H1 (cell line): ENCODE measurements at regions not wholly inside any gene's neighbourhood (a gene's known extent, or its start where the extent isn't known, plus 50 kb on each side); places are given as distances from the start of the nearest gene placed in this dataset.

Experiments used
- CTCF ChIA-PET: fragments of 300-600 bp; sonication (Branson Sonifier 250); formaldehyde crosslinking; loops from one replicate; lab custom pipeline; 2021; ENCODE audit not compliant: partially characterized antibody; lab: Charles Lee
- POLR2A ChIA-PET: fragments of 300-600 bp; sonication (Branson Sonifier 250); formaldehyde crosslinking; loops from one replicate; lab custom pipeline; 2021; ENCODE audit warnings: inconsistent platforms; ENCODE audit not compliant: partially characterized antibody; lab: Charles Lee
- DNase-seq, 2 experiments: peaks; one replicate each; pipeline versions ENCODE4 v3.0.0 to v3.0.0-alpha.2; 2010 to 2022; ENCODE audit warnings: low spot score in 2 of 2, low read depth in 1 of 2, mixed read lengths in 1 of 2
- FAIRE-seq: peaks from 2 replicates; lab custom pipeline; 2011; peaks lifted over from hg19 to GRCh38; lab: Jason Lieb, UNC
- H2AFZ ChIP-seq: 2 replicates; pipeline ENCODE4 v1.8.1; 2012; ENCODE audit warnings: low read length, inconsistent platforms
- H2AK5ac ChIP-seq: 2 replicates; pipeline ENCODE4 v1.6.1; 2013; ENCODE audit warnings: low read depth, low read length
- H2BK120ac ChIP-seq: replicated peaks from 2 replicates; pipeline ENCODE3; 2013; ENCODE audit warnings: low read depth, low read length, inconsistent platforms
- H2BK12ac ChIP-seq: 2 replicates; pipeline ENCODE4 v1.6.1; 2013; ENCODE audit warnings: low read depth, low read length
- H2BK15ac ChIP-seq: 2 replicates; pipeline ENCODE4 v1.6.1; 2013; ENCODE audit warnings: low read length
- H2BK20ac ChIP-seq: 2 replicates; pipeline ENCODE4 v1.6.1; 2013; ENCODE audit warnings: low read length
- H2BK5ac ChIP-seq: 2 replicates; pipeline ENCODE4 v1.6.1; 2013; ENCODE audit warnings: low read depth, low read length
- H3K14ac ChIP-seq: 2 replicates; pipeline ENCODE4 v1.6.1; 2013; ENCODE audit warnings: inconsistent platforms; ENCODE audit not compliant: insufficient read length
- H3K18ac ChIP-seq: 2 replicates; pipeline ENCODE4 v1.6.1; 2013; ENCODE audit warnings: low read length; ENCODE audit errors: extremely low read depth
- H3K23ac ChIP-seq: 2 replicates; pipeline ENCODE4 v1.6.1; 2013; ENCODE audit warnings: inconsistent platforms; ENCODE audit not compliant: insufficient read length
- H3K23me2 ChIP-seq: 2 replicates; pipeline ENCODE4 v1.6.1; 2013; ENCODE audit warnings: low read depth, low read length
- H3K27ac ChIP-seq: 2 replicates; pipeline ENCODE4 v1.6.1; 2011; ENCODE audit warnings: low read depth, low read length, inconsistent platforms
- H3K27me3 ChIP-seq, 4 experiments: replicated peaks in 1 of 4; 1 replicate in 1 of 4; 2 replicates in 3 of 4; pipeline versions ENCODE4 v1.6.1 to v1.8.1; 2011 to 2013; ENCODE audit warnings: low read length in 3 of 4, mild to moderate bottlenecking in 3 of 4, inconsistent platforms in 2 of 4, mixed read lengths in 2 of 4, moderate library complexity in 1 of 4; ENCODE audit not compliant: control insufficient read depth in 3 of 4, insufficient read depth in 3 of 4; ENCODE audit errors: extremely low read depth in 1 of 4
- H3K36me3 ChIP-seq, 4 experiments: 2 replicates each; pipeline versions ENCODE4 v1.6.1 to v1.8.1; 2011 to 2013; ENCODE audit warnings: mild to moderate bottlenecking in 4 of 4, low read length in 3 of 4, moderate library complexity in 2 of 4, control low read depth in 1 of 4, inconsistent platforms in 1 of 4; ENCODE audit not compliant: insufficient read depth in 4 of 4, control insufficient read depth in 2 of 4
- H3K4ac ChIP-seq: replicated peaks from 2 replicates; pipeline ENCODE3; 2013; ENCODE audit warnings: low read length, low read depth, mixed read lengths, inconsistent platforms; ENCODE audit not compliant: insufficient read length
- H3K4me1 ChIP-seq, 4 experiments: replicated peaks in 1 of 4; 1 replicate in 1 of 4; 2 replicates in 3 of 4; pipeline versions ENCODE4 v1.6.1 to v1.8.1; 2011 to 2013; ENCODE audit warnings: low read length in 3 of 4, inconsistent platforms in 2 of 4, mixed read lengths in 1 of 4; ENCODE audit not compliant: insufficient read depth in 4 of 4, control insufficient read depth in 3 of 4
- H3K4me2 ChIP-seq, 2 experiments: 2 replicates each; pipeline versions ENCODE4 v1.6.1 to v1.8.1; 2011 to 2013; ENCODE audit warnings: low read depth in 2 of 2, low read length in 2 of 2, control low read depth in 1 of 2, inconsistent platforms in 1 of 2, mild to moderate bottlenecking in 1 of 2; ENCODE audit not compliant: insufficient read depth in 1 of 2
- H3K4me3 ChIP-seq, 4 experiments: fragments of 200-600, 300-600 bp in 1 of 4; sonication (generic), shearing (Covaris generic), sonication (Bioruptor Twin) in 1 of 4; 2 replicates each; pipeline versions ENCODE4 v1.5.1 to v1.8.1; 2011 to 2016; ENCODE audit warnings: low read length in 4 of 4, low read depth in 3 of 4, control low read depth in 2 of 4, inconsistent platforms in 2 of 4, mild to moderate bottlenecking in 2 of 4, mixed read lengths in 1 of 4, moderate library complexity in 1 of 4; ENCODE audit not compliant: insufficient read depth in 2 of 4; ENCODE audit errors: extremely low read depth in 1 of 4
- H3K56ac ChIP-seq: replicated peaks from 2 replicates; pipeline ENCODE3; 2013; ENCODE audit warnings: low read depth, mild to moderate bottlenecking, mixed read lengths, low read length, inconsistent platforms; ENCODE audit not compliant: insufficient read length
- H3K79me1 ChIP-seq: 2 replicates; pipeline ENCODE4 v1.6.1; 2013; ENCODE audit warnings: low read depth, low read length, control low read depth
- H3K79me2 ChIP-seq, 2 experiments: 2 replicates each; pipeline versions ENCODE4 v1.6.1 to v1.8.1; 2012 to 2013; ENCODE audit warnings: low read length in 2 of 2, mild to moderate bottlenecking in 2 of 2, inconsistent platforms in 1 of 2; ENCODE audit not compliant: insufficient read depth in 2 of 2, control insufficient read depth in 1 of 2
- H3K9ac ChIP-seq, 4 experiments: replicated peaks in 1 of 4; 1 replicate in 1 of 4; 2 replicates in 3 of 4; pipeline versions ENCODE4 v1.6.1 to v1.8.1; 2011 to 2013; ENCODE audit warnings: low read depth in 3 of 4, low read length in 3 of 4, control low read depth in 2 of 4, mild to moderate bottlenecking in 2 of 4, moderate library complexity in 2 of 4, inconsistent platforms in 1 of 4; ENCODE audit errors: extremely low read depth in 1 of 4
- H3K9me3 ChIP-seq, 2 experiments: 2 replicates each; pipeline versions ENCODE4 v1.6.1 to v1.8.1; 2012 to 2013; ENCODE audit warnings: mild to moderate bottlenecking in 2 of 2, moderate library complexity in 2 of 2, control low read depth in 1 of 2, inconsistent platforms in 1 of 2, low read depth in 1 of 2, low read length in 1 of 2, mixed read lengths in 1 of 2; ENCODE audit not compliant: insufficient read depth in 2 of 2
- H4K20me1 ChIP-seq, 2 experiments: replicated peaks in 1 of 2; 2 replicates each; pipeline versions ENCODE3 to v1.8.1; 2011 to 2013; ENCODE audit warnings: inconsistent platforms in 2 of 2, low read length in 2 of 2, mild to moderate bottlenecking in 1 of 2; ENCODE audit not compliant: insufficient read depth in 2 of 2, control insufficient read depth in 1 of 2
- H4K5ac ChIP-seq: 2 replicates; pipeline ENCODE4 v1.6.1; 2013; ENCODE audit warnings: low read length, low read depth, mixed read lengths, inconsistent platforms; ENCODE audit not compliant: insufficient read length
- H4K8ac ChIP-seq: 2 replicates; pipeline ENCODE4 v1.8.0; 2013; ENCODE audit warnings: mild to moderate bottlenecking, moderate library complexity, low read length, inconsistent platforms; ENCODE audit not compliant: insufficient read depth; ENCODE audit errors: extremely low read depth
- H4K91ac ChIP-seq: replicated peaks from 2 replicates; pipeline ENCODE3; 2013; ENCODE audit warnings: low read length, mixed read lengths, inconsistent platforms; ENCODE audit not compliant: insufficient read length
- BRCA1 ChIP-seq: IDR thresholded peaks from 2 replicates; pipeline ENCODE4 v1.6.1; 2012; ENCODE audit warnings: low read depth, low read length, improper control_type of control experiment
- CEBPB ChIP-seq: IDR thresholded peaks from 2 replicates; pipeline ENCODE4 v1.6.1; 2012; ENCODE audit warnings: low read depth, low read length
- CTBP2 ChIP-seq: IDR thresholded peaks from 2 replicates; pipeline ENCODE4 v1.7.0; 2011; ENCODE audit warnings: borderline replicate concordance, mild to moderate bottlenecking, moderate library complexity, mixed read lengths, low read length; ENCODE audit not compliant: insufficient read depth, insufficient read length
- POU5F1 ChIP-seq: IDR thresholded peaks from 2 replicates; pipeline ENCODE4 v1.6.1; 2011; ENCODE audit warnings: low read depth, mild to moderate bottlenecking, low read length, moderate library complexity
- WGBS, 2 experiments: shearing (Covaris generic) in 1 of 2; methylation state at CpG; one replicate each; pipeline versions ENCODE4 v1.1.6 to v1.1.7; 2013 to 2015; ENCODE audit warnings: low lambda C conversion rate in 2 of 2, mixed read lengths in 2 of 2, inconsistent platforms in 1 of 2, low coverage in 1 of 2, missing lambda C conversion rate in 1 of 2; ENCODE audit not compliant: insufficient replicate concordance in 2 of 2, insufficient coverage in 1 of 2, insufficient read length in 1 of 2; ENCODE audit errors: extremely low coverage in 1 of 2, missing lambda C conversion rate in 1 of 2; 5-methylcytosine and 5-hydroxymethylcytosine counted together

GRCh38 chr18:78765142-78765541 is 214.5 kb upstream of the SALL3 start:
- Histone ChIP-seq H3K23me2 (no peaks in the 10 kb centered on the region), H3K36me3 (no peaks in the 10 kb centered on the region), H4K5ac (no peak overlapping the region), H3K9ac (no peak overlapping the region), H2BK15ac (no peak overlapping the region), H3K4ac (no peak overlapping the region), H2BK12ac (no peak overlapping the region), H3K79me2 (no peaks in the 10 kb centered on the region), H3K27ac (no peak overlapping the region), H2BK20ac (no peak overlapping the region), H3K56ac (no peak overlapping the region), H4K20me1 (no peaks in the 10 kb centered on the region), H3K4me2 (no peak overlapping the region), H2AFZ (no peak overlapping the region), H3K4me3 (no peak overlapping the region), H3K18ac (no peak overlapping the region), H3K23ac (no peak overlapping the region), H3K4me1 (peaks cover 0 to 18% (median 4%) of the 10 kb centered on the region in 4 experiments; a peak in 4 of 7 replicates), H3K9me3 (no peaks in the 10 kb centered on the region), H4K91ac (no peak overlapping the region), H3K27me3 (no peaks in the 10 kb centered on the region; a peak in 1 of 7 replicates), H3K79me1 (no peaks in the 10 kb centered on the region), H2BK120ac (no peak overlapping the region), H4K8ac (no peak overlapping the region), H3K14ac (no peak overlapping the region), H2AK5ac (no peak overlapping the region), H2BK5ac (no peak overlapping the region)
- FAIRE-seq: no peak
- no peak for TF ChIP-seq CEBPB
- no peak for TF ChIP-seq CTBP2
- no peak for TF ChIP-seq BRCA1
- TF ChIP-seq POU5F1: no peak
- WGBS, 2 experiments: 92% methylated on average over 12 of the region's 12 CpGs; no CpG with 5 or more reads in 1 of the 2 experiments
- ChIA-PET POLR2A (no interaction called here), CTCF (no interaction called here)
- no peak for DNase-seq
